SH-SY5Y (cell line): ENCODE measurements at regions not wholly inside any gene's neighbourhood (a gene's known extent, or its start where the extent isn't known, plus 50 kb on each side); places are given as distances from the start of the nearest gene placed in this dataset.

Source experiments
- GATA2 ChIP-seq: IDR thresholded peaks from 2 replicates; pipeline ENCODE4 v1.6.1; 2011; ENCODE audit warnings: mild to moderate bottlenecking, low read depth, low read length
- GATA3 ChIP-seq: IDR thresholded peaks from 2 replicates; pipeline ENCODE4 v1.6.1; 2011; ENCODE audit warnings: low read depth, mild to moderate bottlenecking, low read length, moderate library complexity

DNA sequence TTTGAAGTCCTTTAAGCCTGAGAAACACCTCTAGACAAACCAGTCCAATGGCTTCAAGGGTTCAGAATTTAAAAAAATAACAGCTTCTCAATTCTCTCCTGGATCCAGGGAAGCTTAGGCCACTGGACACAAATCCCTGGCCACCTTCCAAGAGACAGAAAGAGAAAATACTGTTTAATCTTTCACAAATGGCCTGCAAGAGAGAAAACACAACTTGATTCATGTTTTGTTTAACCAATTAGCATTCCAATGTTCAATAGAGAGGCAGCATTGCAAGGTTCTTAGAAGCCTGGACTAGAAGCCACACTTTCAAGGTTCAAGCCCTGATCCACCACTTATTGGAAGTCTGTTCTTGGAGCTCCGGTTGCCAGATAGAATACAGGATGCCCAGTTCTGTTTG lies 109.0 kb upstream of the PARD3B start:
- no peak for TF ChIP-seq GATA2
- TF ChIP-seq GATA3: no peak
